IMR-90 (cell line): ENCODE measurements at regions not wholly inside any gene's neighbourhood (a gene's known extent, or its start where the extent isn't known, plus 50 kb on each side); places are given as distances from the start of the nearest gene placed in this dataset.

ENCODE experiments used
- ATAC-seq: fragments of 200-7000 bp; cut with Tn5 transposase; 2 replicates; pipeline ENCODE4 v1.9.1; 2020; ENCODE audit warnings: low read depth, mild to moderate bottlenecking, moderate library complexity
- BruUV-seq: library from RNA; stranded (reverse); fragments of 400-500 nt; replicated peaks from 2 replicates; lab custom pipeline; 2021; lab: Mats Ljungman, UMichigan
- CTCF ChIA-PET: fragments of 300-600 bp; formaldehyde crosslinking; extraction: SDS; loops from one replicate; lab custom pipeline; 2021; ENCODE audit warnings: antibody characterized with exemption; lab: Yijun Ruan, JAX
- POLR2A ChIA-PET: fragments of 300-600 bp; sonication (Branson Sonifier 250); formaldehyde crosslinking; loops from one replicate; lab custom pipeline; 2022; ENCODE audit warnings: antibody characterized with exemption; ENCODE audit not compliant: unreplicated experiment; lab: Charles Lee
- DNase-seq: peaks from one replicate; pipeline ENCODE4 v3.0.0; 2013
- H2AFZ ChIP-seq: replicated peaks from 2 replicates; pipeline ENCODE3; 2013; ENCODE audit warnings: low read length, mild to moderate bottlenecking; ENCODE audit not compliant: poor library complexity
- H2AK5ac ChIP-seq: 2 replicates; pipeline ENCODE4 v1.6.1; 2013; ENCODE audit warnings: low read depth, low read length, inconsistent platforms
- H2AK9ac ChIP-seq: replicated peaks from 2 replicates; pipeline ENCODE3; 2013; ENCODE audit warnings: mild to moderate bottlenecking, low read depth, low read length, moderate library complexity; ENCODE audit not compliant: poor library complexity
- H2BK120ac ChIP-seq: 2 replicates; pipeline ENCODE4 v1.6.1; 2013; ENCODE audit warnings: low read depth, low read length, inconsistent platforms
- H2BK15ac ChIP-seq: 3 replicates; pipeline ENCODE4 v1.6.1; 2013; ENCODE audit warnings: low read depth, low read length, inconsistent platforms
- H2BK20ac ChIP-seq: 2 replicates; pipeline ENCODE4 v1.6.1; 2013; ENCODE audit warnings: low read depth, mild to moderate bottlenecking, inconsistent platforms, low read length, moderate library complexity
- H2BK5ac ChIP-seq: 2 replicates; pipeline ENCODE4 v1.6.1; 2013; ENCODE audit warnings: mild to moderate bottlenecking, low read depth, low read length, inconsistent platforms; ENCODE audit not compliant: poor library complexity, severe bottlenecking
- H3K14ac ChIP-seq: replicated peaks from 2 replicates; pipeline ENCODE4 v1.6.1; 2013; ENCODE audit warnings: low read depth, low read length, inconsistent platforms
- H3K18ac ChIP-seq: 2 replicates; pipeline ENCODE4 v1.6.1; 2013; ENCODE audit warnings: low read depth, low read length, control low read depth
- H3K23ac ChIP-seq: 2 replicates; pipeline ENCODE4 v1.6.1; 2013; ENCODE audit warnings: low read depth, low read length, inconsistent platforms
- H3K27ac ChIP-seq: 2 replicates; pipeline ENCODE4 v1.5.1; 2013; ENCODE audit warnings: mild to moderate bottlenecking, control low read depth, low read length; ENCODE audit not compliant: insufficient read depth
- H3K27me3 ChIP-seq: 2 replicates; pipeline ENCODE4 v1.6.1; 2013; ENCODE audit warnings: low read length; ENCODE audit not compliant: control insufficient read depth, insufficient read depth
- H3K36me3 ChIP-seq: 2 replicates; pipeline ENCODE4 v1.6.1; 2013; ENCODE audit warnings: low read length, mixed read lengths; ENCODE audit not compliant: control insufficient read depth, insufficient read depth
- H3K4ac ChIP-seq: 2 replicates; pipeline ENCODE4 v1.6.1; 2013; ENCODE audit warnings: low read depth, low read length, inconsistent platforms
- H3K4me1 ChIP-seq: 2 replicates; pipeline ENCODE4 v1.6.1; 2013; ENCODE audit warnings: low read length, mixed read lengths; ENCODE audit not compliant: control insufficient read depth, insufficient read depth
- H3K4me2 ChIP-seq: 2 replicates; pipeline ENCODE4 v1.6.1; 2013; ENCODE audit warnings: low read depth, mild to moderate bottlenecking, control low read depth, low read length, moderate library complexity
- H3K4me3 ChIP-seq: 2 replicates; pipeline ENCODE4 v1.5.1; 2013; ENCODE audit warnings: low read depth, mild to moderate bottlenecking, control low read depth, low read length, moderate library complexity; ENCODE audit not compliant: insufficient read depth
- H3K56ac ChIP-seq: 2 replicates; pipeline ENCODE4 v1.6.1; 2013; ENCODE audit warnings: low read length, inconsistent platforms; ENCODE audit not compliant: insufficient read depth; ENCODE audit errors: extremely low read depth
- H3K79me1 ChIP-seq, 2 experiments: 2 replicates each; pipeline ENCODE4 v1.6.1; 2013; ENCODE audit warnings: low read length in 2 of 2, inconsistent platforms in 1 of 2, low read depth in 1 of 2
- H3K9ac ChIP-seq: 2 replicates; pipeline ENCODE4 v1.6.1; 2013; ENCODE audit warnings: low read depth, low read length, control low read depth
- H3K9me1 ChIP-seq: 2 replicates; pipeline ENCODE4 v1.6.1; 2013; ENCODE audit warnings: low read length, inconsistent platforms; ENCODE audit not compliant: insufficient read depth
- H3K9me3 ChIP-seq: 2 replicates; pipeline ENCODE4 v1.6.1; 2013; ENCODE audit warnings: low read length; ENCODE audit not compliant: control insufficient read depth, insufficient read depth
- H4K20me1 ChIP-seq: 2 replicates; pipeline ENCODE4 v1.6.1; 2013; ENCODE audit warnings: low read length, inconsistent platforms; ENCODE audit not compliant: insufficient read depth
- H4K5ac ChIP-seq: 2 replicates; pipeline ENCODE4 v1.6.1; 2013; ENCODE audit warnings: mild to moderate bottlenecking, low read depth, low read length, control low read depth
- H4K8ac ChIP-seq, 2 experiments: 2 replicates each; pipeline ENCODE4 v1.6.1; 2013; ENCODE audit warnings: low read depth in 2 of 2, low read length in 2 of 2, control low read depth in 1 of 2, inconsistent platforms in 1 of 2
- H4K91ac ChIP-seq: 2 replicates; pipeline ENCODE4 v1.6.1; 2013; ENCODE audit warnings: low read depth, low read length, inconsistent platforms; ENCODE audit not compliant: insufficient read depth
- BHLHE40 ChIP-seq: fragments of 150-350 bp; IDR thresholded peaks from 2 replicates; pipeline ENCODE4 v1.6.1; 2016; ENCODE audit warnings: mild to moderate bottlenecking, low read depth, low read length
- CEBPB ChIP-seq: IDR thresholded peaks from 2 replicates; pipeline ENCODE4 v1.6.1; 2012; ENCODE audit warnings: low read depth, low read length, improper control_type of control experiment
- CHD1 ChIP-seq: IDR thresholded peaks from 2 replicates; pipeline ENCODE4 v1.6.1; 2012; ENCODE audit warnings: low read depth, low read length, improper control_type of control experiment
- FOS ChIP-seq: fragments of 150-350 bp; IDR thresholded peaks from 2 replicates; pipeline ENCODE4 v1.6.1; 2016; ENCODE audit warnings: low read depth, low read length
- MAFK ChIP-seq: IDR thresholded peaks from 2 replicates; pipeline ENCODE4 v1.6.1; 2012; ENCODE audit warnings: low read depth, low read length, improper control_type of control experiment
- MAZ ChIP-seq: IDR thresholded peaks from 2 replicates; pipeline ENCODE4 v1.6.1; 2012; ENCODE audit warnings: low read depth, mild to moderate bottlenecking, low read length, improper control_type of control experiment, moderate library complexity, borderline replicate concordance
- MXI1 ChIP-seq: IDR thresholded peaks from 2 replicates; pipeline ENCODE4 v1.6.1; 2012; ENCODE audit warnings: low read depth, mild to moderate bottlenecking, low read length, moderate library complexity, borderline replicate concordance
- NFE2L2 ChIP-seq: fragments of 150-350 bp; IDR thresholded peaks from 2 replicates; pipeline ENCODE4 v1.6.1; 2016; ENCODE audit warnings: low read depth, mild to moderate bottlenecking, low read length
- POLR2A ChIP-seq: IDR thresholded peaks from 2 replicates; pipeline ENCODE4 v1.6.1; 2012; ENCODE audit warnings: mild to moderate bottlenecking, low read depth, low read length
- RAD21 ChIP-seq: IDR thresholded peaks from 2 replicates; pipeline ENCODE4 v1.6.1; 2012; ENCODE audit warnings: low read length, improper control_type of control experiment
- RCOR1 ChIP-seq: IDR thresholded peaks from 2 replicates; pipeline ENCODE4 v1.6.1; 2012; ENCODE audit warnings: mild to moderate bottlenecking, low read length, improper control_type of control experiment; ENCODE audit not compliant: insufficient replicate concordance
- RFX5 ChIP-seq: IDR thresholded peaks from 2 replicates; pipeline ENCODE4 v1.8.0; 2012; ENCODE audit warnings: low read depth, mild to moderate bottlenecking, low read length, moderate library complexity
- SMC3 ChIP-seq: fragments of 150-350 bp; IDR thresholded peaks from 2 replicates; pipeline ENCODE4 v1.6.1; 2016; ENCODE audit warnings: low read depth, mild to moderate bottlenecking, antibody characterized with exemption, low read length, moderate library complexity
- dilution Hi-C: fragments of 300-500 bp; cut with HindIII; formaldehyde crosslinking; loops from one replicate; pipeline ENCODE4 v1.14.3; 2018; ENCODE audit warnings: low sequenced_read_pairs; ENCODE audit not compliant: unreplicated experiment
- in situ Hi-C: fragments of 300-500 bp; cut with MboI; formaldehyde crosslinking; loops from 3 replicates; pipeline ENCODE4 v1.14.3; 2019; ENCODE audit warnings: low sequenced_read_pairs, inconsistent platforms, mixed read lengths
- intact Hi-C: fragments of 100-400 bp; cut with micrococcal nuclease; formaldehyde crosslinking; loops from 2 replicates; pipeline ENCODE4 v1.10.0; 2022
- TF ChIP-seq, protein P1 (sequence below): fragments of 150-350 bp; IDR thresholded peaks from 2 replicates; pipeline ENCODE4 v1.6.1; 2017; ENCODE audit warnings: mild to moderate bottlenecking, antibody characterized with exemption, low read length, low read depth
- TF ChIP-seq, protein P2 (sequence below): conservative IDR thresholded peaks from 2 replicates; pipeline ENCODE4 v1.5.1; 2012; ENCODE audit warnings: mild to moderate bottlenecking, low read depth, low read length, improper control_type of control experiment
- TF ChIP-seq, protein P3 (sequence below): fragments of 150-350 bp; IDR thresholded peaks from 2 replicates; pipeline ENCODE4 v1.6.1; 2016; ENCODE audit warnings: low read depth, mild to moderate bottlenecking, low read length, moderate library complexity, borderline replicate concordance

DNA sequence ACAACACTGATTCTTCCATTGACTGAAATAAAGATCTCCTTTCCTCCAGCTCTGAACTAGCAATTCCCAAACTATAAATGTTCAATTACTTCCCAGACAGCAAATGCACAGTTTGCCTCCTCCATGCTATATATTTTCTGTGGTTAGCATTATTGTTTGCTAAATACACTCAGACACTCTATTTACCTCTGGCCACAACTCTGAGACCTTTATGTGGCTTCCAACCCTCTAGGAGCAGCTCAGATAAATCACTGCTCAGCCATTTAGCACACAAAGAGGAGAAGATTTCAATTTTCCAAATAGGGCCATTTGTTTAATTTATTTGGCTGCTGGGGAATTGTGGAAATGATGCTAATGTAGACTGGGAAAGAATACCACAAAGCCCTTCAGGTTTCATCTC lies 202.0 kb downstream of the SPTSSA start:
- Histone ChIP-seq H4K20me1 (no peaks in the 10 kb centered on the region), H3K27ac (no peak overlapping the region), H3K14ac (no peak overlapping the region), H2BK5ac (no peak overlapping the region), H3K4me1 (no peaks in the 10 kb centered on the region), H3K9me1 (no peaks in the 10 kb centered on the region), H2AFZ (no peak overlapping the region), H3K56ac (no peak overlapping the region), H3K23ac (no peak overlapping the region), H3K9me3 (no peaks in the 10 kb centered on the region), H4K8ac (no peak overlapping the region), H4K91ac (no peak overlapping the region), H2AK5ac (no peak overlapping the region), H4K5ac (no peak overlapping the region), H3K4me3 (no peak overlapping the region), H2BK120ac (no peak overlapping the region), H3K18ac (no peak overlapping the region), H2BK20ac (no peak overlapping the region), H3K4me2 (no peak overlapping the region), H3K4ac (no peak overlapping the region), H3K36me3 (no peaks in the 10 kb centered on the region), H3K9ac (no peak overlapping the region), H2BK15ac (no peak overlapping the region), H2AK9ac (no peak overlapping the region), H3K79me1 (no peaks in the 10 kb centered on the region), H3K27me3 (no peaks in the 10 kb centered on the region)
- DNase-seq: no peak
- POLR2A ChIA-PET: no interaction called here
- intact Hi-C loops (no loop called here), in situ Hi-C loops (no loop called here), dilution Hi-C loops (no loop called here)
- no peak for ATAC-seq
- TF ChIP-seq, protein P1, sequence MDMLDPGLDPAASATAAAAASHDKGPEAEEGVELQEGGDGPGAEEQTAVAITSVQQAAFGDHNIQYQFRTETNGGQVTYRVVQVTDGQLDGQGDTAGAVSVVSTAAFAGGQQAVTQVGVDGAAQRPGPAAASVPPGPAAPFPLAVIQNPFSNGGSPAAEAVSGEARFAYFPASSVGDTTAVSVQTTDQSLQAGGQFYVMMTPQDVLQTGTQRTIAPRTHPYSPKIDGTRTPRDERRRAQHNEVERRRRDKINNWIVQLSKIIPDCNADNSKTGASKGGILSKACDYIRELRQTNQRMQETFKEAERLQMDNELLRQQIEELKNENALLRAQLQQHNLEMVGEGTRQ: no peak
- TF ChIP-seq, protein P2, sequence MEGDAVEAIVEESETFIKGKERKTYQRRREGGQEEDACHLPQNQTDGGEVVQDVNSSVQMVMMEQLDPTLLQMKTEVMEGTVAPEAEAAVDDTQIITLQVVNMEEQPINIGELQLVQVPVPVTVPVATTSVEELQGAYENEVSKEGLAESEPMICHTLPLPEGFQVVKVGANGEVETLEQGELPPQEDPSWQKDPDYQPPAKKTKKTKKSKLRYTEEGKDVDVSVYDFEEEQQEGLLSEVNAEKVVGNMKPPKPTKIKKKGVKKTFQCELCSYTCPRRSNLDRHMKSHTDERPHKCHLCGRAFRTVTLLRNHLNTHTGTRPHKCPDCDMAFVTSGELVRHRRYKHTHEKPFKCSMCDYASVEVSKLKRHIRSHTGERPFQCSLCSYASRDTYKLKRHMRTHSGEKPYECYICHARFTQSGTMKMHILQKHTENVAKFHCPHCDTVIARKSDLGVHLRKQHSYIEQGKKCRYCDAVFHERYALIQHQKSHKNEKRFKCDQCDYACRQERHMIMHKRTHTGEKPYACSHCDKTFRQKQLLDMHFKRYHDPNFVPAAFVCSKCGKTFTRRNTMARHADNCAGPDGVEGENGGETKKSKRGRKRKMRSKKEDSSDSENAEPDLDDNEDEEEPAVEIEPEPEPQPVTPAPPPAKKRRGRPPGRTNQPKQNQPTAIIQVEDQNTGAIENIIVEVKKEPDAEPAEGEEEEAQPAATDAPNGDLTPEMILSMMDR: no peak
- no peak for TF ChIP-seq MXI1
- TF ChIP-seq RCOR1: no peak
- no peak for TF ChIP-seq MAFK
- TF ChIP-seq NFE2L2: no peak
- TF ChIP-seq, protein P3, sequence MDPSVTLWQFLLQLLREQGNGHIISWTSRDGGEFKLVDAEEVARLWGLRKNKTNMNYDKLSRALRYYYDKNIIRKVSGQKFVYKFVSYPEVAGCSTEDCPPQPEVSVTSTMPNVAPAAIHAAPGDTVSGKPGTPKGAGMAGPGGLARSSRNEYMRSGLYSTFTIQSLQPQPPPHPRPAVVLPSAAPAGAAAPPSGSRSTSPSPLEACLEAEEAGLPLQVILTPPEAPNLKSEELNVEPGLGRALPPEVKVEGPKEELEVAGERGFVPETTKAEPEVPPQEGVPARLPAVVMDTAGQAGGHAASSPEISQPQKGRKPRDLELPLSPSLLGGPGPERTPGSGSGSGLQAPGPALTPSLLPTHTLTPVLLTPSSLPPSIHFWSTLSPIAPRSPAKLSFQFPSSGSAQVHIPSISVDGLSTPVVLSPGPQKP: no peak
- TF ChIP-seq CEBPB: no peak
- TF ChIP-seq MAZ: no peak
- no peak for TF ChIP-seq SMC3
- TF ChIP-seq RAD21: no peak
- no peak for TF ChIP-seq BHLHE40
- no peak for TF ChIP-seq RFX5
- TF ChIP-seq CHD1: no peak
- TF ChIP-seq FOS: no peak
- TF ChIP-seq POLR2A: no peak
- CTCF ChIA-PET: no interaction called here
- BruUV-seq: no TSS peak
